ENCODE measurements at regions not wholly inside any gene's neighbourhood (a gene's known extent, or its start where the extent isn't known, plus 50 kb on each side); places are given as distances from the start of the nearest gene placed in this dataset.
A peak's percentile ranks its signal among the peaks of the same experiment; 100 is the strongest.

- no peak for DNase-seq (ENCODE audit: low read depth)
Measured at GRCh38 chr10:128465697-128466096, 339.5 kb upstream of the MKI67 start.

GRCh38 chr10:128466831-128467371, 340.7 kb upstream of the MKI67 start:
- DNase-seq (ENCODE audit: low read depth), result no peak

GRCh38 chr10:128468462-128468861, 342.2 kb upstream of the MKI67 start:
- no peak for DNase-seq (ENCODE audit: low read depth)

GRCh38 chr10:128469515-128469914, 343.3 kb upstream of the MKI67 start:
- DNase-seq (ENCODE audit: low read depth), result no peak

GRCh38 chr10:128470321-128470965, 344.2 kb upstream of the MKI67 start:
- no peak for DNase-seq (ENCODE audit: low read depth)

DNA sequence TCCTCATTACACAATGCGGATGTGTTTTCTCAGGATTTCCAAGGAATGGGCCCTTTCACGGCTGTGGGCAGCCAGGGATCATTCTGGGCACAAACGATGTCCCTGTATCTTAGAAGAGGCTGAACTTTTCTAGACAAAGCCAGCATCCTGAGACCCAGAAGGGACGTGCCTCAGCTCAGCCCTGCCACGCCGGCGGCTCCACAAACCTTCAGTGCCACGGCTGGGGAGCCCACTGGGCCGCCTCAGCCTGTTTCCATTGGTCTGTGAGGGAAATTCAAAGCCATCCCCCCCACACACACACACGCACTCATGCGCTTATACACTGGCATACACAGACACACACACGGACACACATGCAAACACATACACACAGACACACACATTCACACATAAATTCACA, 344.9 kb upstream of the MKI67 start:
- no peak for DNase-seq (ENCODE audit: low read depth)

GRCh38 chr10:128472196-128472595, 346.0 kb upstream of the MKI67 start:
- DNase-seq (ENCODE audit: low read depth), result no peak

DNA sequence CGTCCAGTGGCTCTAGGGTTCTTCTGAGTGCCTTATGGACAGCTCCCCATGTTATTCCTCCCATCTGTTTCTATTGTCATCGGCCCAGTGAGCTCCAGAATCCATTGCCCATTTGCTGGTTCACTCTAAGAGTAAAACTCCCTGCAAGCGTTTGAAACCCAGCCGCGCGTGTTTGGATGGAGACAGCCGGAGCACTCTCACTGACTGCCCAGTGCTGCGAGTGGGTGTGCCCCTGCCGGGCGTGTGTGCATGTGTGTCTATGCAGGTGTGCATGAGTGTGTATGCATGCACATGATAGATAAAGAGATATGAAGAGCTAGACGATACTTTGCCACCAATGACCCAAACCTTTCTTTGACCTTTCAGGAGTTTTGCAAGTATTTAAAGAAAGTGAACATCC, 347.2 kb upstream of the MKI67 start:
- DNase-seq (ENCODE audit: low read depth), result no peak

DNA sequence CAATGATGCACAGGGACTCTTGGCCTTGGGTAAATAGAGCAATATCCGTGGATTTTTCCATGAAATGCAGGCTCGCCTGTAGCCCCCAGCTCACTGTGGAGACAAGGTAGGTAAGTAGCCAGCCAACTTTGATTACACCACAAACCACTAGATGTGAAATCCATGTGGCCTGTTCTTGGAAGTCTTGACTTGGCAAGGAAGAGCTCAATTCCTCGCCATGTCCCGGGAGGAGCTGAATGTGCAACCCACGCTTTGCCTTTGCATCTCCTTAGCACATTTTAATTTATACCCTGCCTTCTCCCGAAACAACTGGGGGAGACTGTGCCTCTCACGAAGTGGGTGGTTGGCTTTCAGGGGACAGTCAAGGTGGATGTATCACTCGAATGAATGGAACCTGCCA, 347.7 kb upstream of the MKI67 start:
- DNase-seq (ENCODE audit: low read depth), result no peak

GRCh38 chr10:128474571-128474970, 348.3 kb upstream of the MKI67 start:
- no peak for DNase-seq (ENCODE audit: low read depth)

DNA sequence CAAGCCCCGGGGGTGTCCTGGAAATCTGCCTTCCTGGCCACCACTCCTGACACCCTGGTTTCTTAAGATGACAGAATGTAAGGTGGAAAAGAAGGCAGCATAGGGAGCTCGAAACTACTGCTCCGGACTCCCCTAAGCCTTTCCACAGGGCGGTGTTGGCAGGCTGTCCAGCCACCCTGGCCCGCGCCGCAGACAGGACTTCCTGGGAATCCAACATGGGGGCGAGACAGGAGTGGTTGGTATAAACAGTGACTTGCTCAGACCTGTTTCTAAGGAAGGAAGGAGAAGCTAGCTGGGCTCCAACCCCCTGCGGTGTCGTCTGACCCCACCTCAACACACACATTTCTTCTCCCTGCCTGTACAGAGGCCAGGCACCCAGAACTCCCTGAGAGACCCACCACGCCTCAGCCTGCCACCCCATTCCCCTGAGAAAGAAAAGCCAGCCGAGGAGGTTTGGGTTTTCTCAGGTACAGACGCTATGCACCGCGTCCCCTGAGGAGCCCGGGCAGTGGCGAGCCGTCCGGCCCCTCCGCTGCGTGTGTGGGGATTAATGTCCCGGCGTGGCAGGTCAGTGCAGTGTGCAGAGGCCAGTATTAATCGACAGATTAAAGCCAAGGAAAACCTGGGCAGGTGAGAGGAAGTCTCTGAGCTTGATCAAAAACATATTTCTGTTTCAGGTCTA, 349.6 kb upstream of the MKI67 start:
- no peak for DNase-seq (ENCODE audit: low read depth)

GRCh38 chr10:128476368-128476725, 350.1 kb upstream of the MKI67 start:
- peak; percentile 60 for DNase-seq (ENCODE audit: low read depth)

DNA sequence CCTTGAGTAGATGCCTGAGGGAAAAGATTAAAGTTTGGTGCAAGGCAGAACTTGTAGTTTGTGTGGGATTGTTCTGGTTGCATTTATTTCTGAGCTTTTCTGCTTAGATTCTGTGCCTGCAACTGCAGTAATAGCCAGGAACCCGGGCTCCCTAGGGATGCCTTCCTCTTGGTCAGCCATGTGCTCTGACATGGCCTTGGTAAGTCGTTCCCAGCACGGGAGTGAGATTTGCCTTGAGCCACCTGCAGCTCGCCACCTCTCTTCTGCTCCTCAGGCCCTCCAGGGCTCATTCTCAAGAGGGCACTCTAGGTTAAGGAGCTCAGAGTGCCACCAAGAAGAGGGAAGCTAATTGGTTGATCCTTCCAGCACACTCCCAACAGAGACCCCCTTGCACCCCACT, 350.6 kb upstream of the MKI67 start:
- no peak for DNase-seq (ENCODE audit: low read depth)

- no peak for DNase-seq (ENCODE audit: low read depth)
Measured at GRCh38 chr10:128480601-128481000, 354.4 kb upstream of the MKI67 start.

DNA sequence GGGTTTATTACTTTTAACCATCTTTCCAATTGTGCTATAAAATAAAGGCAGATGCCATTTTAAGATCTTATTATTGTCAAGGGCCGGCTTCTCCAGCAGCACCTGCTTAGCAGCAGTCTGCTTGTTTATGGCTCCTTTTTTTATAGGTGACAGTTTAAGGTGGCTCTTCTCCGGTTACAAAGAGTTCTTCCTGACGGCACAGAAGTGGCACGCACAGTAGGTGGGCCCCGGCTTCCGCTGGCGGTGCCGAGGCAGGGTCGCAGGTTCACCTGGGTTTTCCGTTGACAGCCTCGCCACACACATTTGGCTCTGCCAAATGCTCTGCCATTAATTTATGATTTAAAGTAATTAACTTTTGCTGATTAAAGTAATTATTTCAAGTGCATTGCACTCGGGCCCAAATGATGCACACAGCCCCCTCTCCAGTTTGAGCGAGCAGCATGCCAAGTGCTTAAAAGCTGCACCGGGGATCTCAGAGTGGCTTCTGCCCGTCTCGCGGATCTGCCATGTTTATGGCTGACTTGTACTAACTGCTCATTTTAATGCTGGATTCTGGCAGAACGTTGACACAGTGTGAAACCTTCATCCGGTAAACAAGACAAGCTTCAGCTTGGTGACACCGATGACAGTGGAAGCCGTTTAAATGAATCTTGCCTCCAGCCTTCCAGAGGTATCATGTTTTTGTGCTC, 355.1 kb upstream of the MKI67 start:
- no peak for DNase-seq (ENCODE audit: low read depth)

GRCh38 chr10:128482052-128482451, 355.8 kb upstream of the MKI67 start:
- no peak for DNase-seq (ENCODE audit: low read depth)

- DNase-seq (ENCODE audit: low read depth), result no peak
Measured at GRCh38 chr10:128483216-128483615, 357.0 kb upstream of the MKI67 start.

DNA sequence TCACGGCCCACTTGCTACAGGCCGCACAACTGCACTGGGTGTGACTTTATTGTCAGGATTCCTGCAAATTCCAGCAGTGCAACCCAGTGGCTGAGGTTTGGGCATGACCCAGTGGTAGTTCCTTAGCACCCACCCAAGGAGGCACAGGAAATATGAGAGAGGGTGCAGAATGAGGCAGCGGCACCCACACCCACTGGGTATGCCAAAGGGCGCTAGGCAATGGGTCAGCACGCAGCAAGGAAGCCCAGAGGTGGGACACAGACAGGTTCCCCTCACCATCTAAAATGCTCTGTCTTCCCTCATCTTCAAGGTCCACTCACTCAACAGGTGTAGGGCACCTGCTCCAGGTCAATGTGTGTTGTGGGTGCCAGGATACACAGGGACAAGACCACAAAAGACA, 357.8 kb upstream of the MKI67 start:
- no peak for DNase-seq (ENCODE audit: low read depth)

DNA sequence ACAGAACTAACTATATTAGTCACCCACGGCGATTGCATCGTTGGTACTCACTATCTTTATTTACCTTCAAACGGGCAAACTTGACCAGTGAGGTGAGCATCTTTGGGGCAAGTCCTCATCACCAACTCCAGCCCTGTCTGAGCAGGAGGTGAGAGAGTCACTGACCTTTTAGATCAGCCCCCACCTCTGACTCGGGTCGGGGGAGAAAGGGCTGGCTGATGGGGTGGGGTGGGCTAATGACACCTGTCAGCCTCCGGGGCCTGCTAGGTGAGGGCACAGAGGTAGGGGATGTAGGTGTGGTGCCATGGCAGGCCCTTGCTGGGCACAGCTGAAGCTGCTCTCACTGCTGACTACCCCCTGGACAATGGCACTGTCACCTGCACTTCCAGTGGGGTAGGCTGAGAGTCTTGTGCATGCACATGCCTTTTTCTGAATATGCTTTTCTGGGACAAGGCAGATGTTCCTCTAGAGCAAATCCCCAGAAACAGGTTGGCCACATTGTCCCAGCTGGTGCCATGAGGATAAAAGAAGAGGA, 359.5 kb upstream of the MKI67 start:
- no peak for DNase-seq (ENCODE audit: low read depth)

- no peak for DNase-seq (ENCODE audit: low read depth)
Measured at GRCh38 chr10:128487517-128487916, 361.3 kb upstream of the MKI67 start.

- DNase-seq (ENCODE audit: low read depth), result no peak
Measured at GRCh38 chr10:128489324-128490247, 363.4 kb upstream of the MKI67 start.

GRCh38 chr10:128491686-128492085, 365.5 kb upstream of the MKI67 start:
- no peak for DNase-seq (ENCODE audit: low read depth)
